ENCODE measurements at regions not wholly inside any gene's neighbourhood (a gene's known extent, or its start where the extent isn't known, plus 50 kb on each side); places are given as distances from the start of the nearest gene placed in this dataset.

DNA sequence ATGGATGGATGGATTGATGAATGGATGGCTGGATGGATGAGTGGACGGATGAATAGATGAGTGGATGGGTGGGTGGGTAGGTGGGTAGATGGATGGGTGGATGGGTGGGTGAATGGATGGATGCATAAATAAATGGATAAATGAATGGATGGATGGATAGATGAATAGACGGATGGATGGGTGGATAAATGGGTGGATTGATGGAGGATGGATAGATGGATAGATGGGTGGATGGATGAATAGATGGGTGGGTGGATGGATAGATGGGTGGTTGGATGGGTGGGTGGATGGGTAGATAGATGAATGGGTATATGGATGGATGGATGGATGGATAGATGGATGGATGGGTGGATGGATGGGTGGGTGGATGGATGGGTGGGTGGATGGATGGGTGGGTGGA lies 84.9 kb upstream of the ZNF536 start (continued):
- no peak for TF ChIP-seq EZH2 (IDR thresholded peaks at IDR 0.05; ENCODE audit: low read depth, low read length, severe bottlenecking)
- TF ChIP-seq CEBPB (IDR thresholded peaks at IDR 0.05; ENCODE audit: low read depth, low read length) = no peak
- TF ChIP-seq CREB1 (IDR thresholded peaks at IDR 0.05) = no peak

All from H1 (cell line).